GM13977 (cell line): ENCODE measurements at regions not wholly inside any gene's neighbourhood (a gene's known extent, or its start where the extent isn't known, plus 50 kb on each side); places are given as distances from the start of the nearest gene placed in this dataset.

ENCODE experiments used
- DNase-seq: peaks from one replicate; pipeline ENCODE4 v3.0.0; 2012; ENCODE audit warnings: low spot score
- CTCF ChIP-seq: IDR thresholded peaks from 2 replicates; pipeline ENCODE4 v1.5.1; 2012; ENCODE audit warnings: mild to moderate bottlenecking, control low read depth; ENCODE audit not compliant: insufficient read depth; ENCODE audit errors: extremely low read depth, missing control alignments
- in situ Hi-C: fragments of 300-500 bp; cut with MboI; formaldehyde crosslinking; loops from one replicate; pipeline ENCODE4 v1.12.0; 2022; ENCODE audit warnings: low sequenced_read_pairs, low pct_unique_long_range_greater_than_20kb, mixed read lengths, inconsistent platforms; ENCODE audit not compliant: unreplicated experiment

- in situ Hi-C loops: no loop called here
- no peak for DNase-seq
Observed at GRCh38 chr5:122629121-122629677, 145.7 kb upstream of the SNX2 start.

GRCh38 chr5:122638581-122638980, 136.3 kb upstream of the SNX2 start:
- in situ Hi-C loops: no loop called here
- no peak for DNase-seq
- TF ChIP-seq CTCF: no peak

More at GRCh38 chr5:122629121-122629677, 145.7 kb upstream of the SNX2 start:
- TF ChIP-seq CTCF: no peak

GRCh38 chr5:122639033-122639432, 135.8 kb upstream of the SNX2 start:
- in situ Hi-C loops: no loop called here
- DNase-seq: no peak
- TF ChIP-seq CTCF: no peak

- no peak for TF ChIP-seq CTCF
- in situ Hi-C loops: no loop called here
- DNase-seq: no peak
Observed at GRCh38 chr5:122639864-122640263, 135.0 kb upstream of the SNX2 start.

- TF ChIP-seq CTCF: no peak
- in situ Hi-C loops: no loop called here
- no peak for DNase-seq
Observed at GRCh38 chr5:122649080-122649479, 125.8 kb upstream of the SNX2 start.

GRCh38 chr5:122653087-122654017, 121.5 kb upstream of the SNX2 start:
- in situ Hi-C loops: no loop called here
- DNase-seq: no peak
- TF ChIP-seq CTCF: no peak
